Neuronal stem cell (in vitro differentiated cells): ENCODE measurements at regions not wholly inside any gene's neighbourhood (a gene's known extent, or its start where the extent isn't known, plus 50 kb on each side); places are given as distances from the start of the nearest gene placed in this dataset.

Experiments
- DNase-seq: peaks from one replicate; pipeline ENCODE4 v3.0.0-alpha.2; 2013; ENCODE audit warnings: low spot score
- H2AFZ ChIP-seq: one replicate; pipeline ENCODE4 v1.6.1; 2013; ENCODE audit warnings: mild to moderate bottlenecking, low read length, inconsistent platforms
- H2AK5ac ChIP-seq: 2 replicates; pipeline ENCODE4 v1.6.1; 2013; ENCODE audit warnings: low read depth, mild to moderate bottlenecking, inconsistent platforms, low read length, moderate library complexity, mixed read lengths
- H2BK120ac ChIP-seq: 2 replicates; pipeline ENCODE4 v1.6.1; 2013; ENCODE audit warnings: low read depth, mild to moderate bottlenecking, inconsistent platforms, low read length, moderate library complexity, mixed read lengths
- H2BK12ac ChIP-seq: one replicate; pipeline ENCODE4 v1.6.1; 2013; ENCODE audit warnings: low read length, inconsistent platforms
- H2BK15ac ChIP-seq: 2 replicates; pipeline ENCODE4 v1.6.1; 2013; ENCODE audit warnings: mild to moderate bottlenecking, low read length, inconsistent platforms, mixed read lengths
- H2BK5ac ChIP-seq: one replicate; pipeline ENCODE4 v1.6.1; 2013; ENCODE audit warnings: inconsistent platforms, mild to moderate bottlenecking, low read length, moderate library complexity
- H3K14ac ChIP-seq: one replicate; pipeline ENCODE4 v1.6.1; 2013; ENCODE audit warnings: low read length, inconsistent platforms
- H3K18ac ChIP-seq: 2 replicates; pipeline ENCODE4 v1.6.1; 2013; ENCODE audit warnings: low read length, inconsistent platforms
- H3K23ac ChIP-seq: 2 replicates; pipeline ENCODE4 v1.6.1; 2013; ENCODE audit warnings: low read depth, mild to moderate bottlenecking, mixed read lengths, low read length, inconsistent platforms; ENCODE audit not compliant: poor library complexity
- H3K27ac ChIP-seq: replicated peaks from 3 replicates; pipeline ENCODE4 v1.5.1; 2013; ENCODE audit warnings: low read length, inconsistent platforms
- H3K27me3 ChIP-seq, 3 experiments: 2 replicates each; pipeline ENCODE4 v1.6.1; 2013; ENCODE audit warnings: low read length in 3 of 3, mild to moderate bottlenecking in 2 of 3, inconsistent platforms in 1 of 3, low read depth in 1 of 3, mixed read lengths in 1 of 3, moderate library complexity in 1 of 3; ENCODE audit not compliant: control insufficient read depth in 3 of 3, insufficient read depth in 3 of 3
- H3K36me3 ChIP-seq, 2 donors: replicated peaks in 1 of 2; 2 replicates each; pipeline ENCODE4 v1.6.1; 2013; ENCODE audit warnings: low read length in 2 of 2; ENCODE audit not compliant: control insufficient read depth in 2 of 2, insufficient read depth in 2 of 2
- H3K4ac ChIP-seq: 2 replicates; pipeline ENCODE4 v1.6.1; 2013; ENCODE audit warnings: inconsistent platforms, mild to moderate bottlenecking, low read length, moderate library complexity
- H3K4me1 ChIP-seq, 2 donors: 1 replicate in 1 of 2; 2 replicates in 1 of 2; pipeline ENCODE4 v1.6.1; 2013; ENCODE audit warnings: low read length in 2 of 2, low read depth in 1 of 2; ENCODE audit not compliant: control insufficient read depth in 2 of 2, insufficient read depth in 1 of 2
- H3K4me2 ChIP-seq: one replicate; pipeline ENCODE4 v1.6.1; 2013; ENCODE audit warnings: mild to moderate bottlenecking, low read length, inconsistent platforms; ENCODE audit not compliant: insufficient read depth, poor library complexity, severe bottlenecking
- H3K4me3 ChIP-seq, 2 donors: 2 replicates each; pipeline ENCODE4 v1.5.1; 2013; ENCODE audit warnings: low read length in 2 of 2, mild to moderate bottlenecking in 2 of 2, inconsistent platforms in 1 of 2, moderate library complexity in 1 of 2
- H3K79me1 ChIP-seq: one replicate; pipeline ENCODE4 v1.6.1; 2013; ENCODE audit warnings: low read depth, mild to moderate bottlenecking, inconsistent platforms, low read length, moderate library complexity
- H3K9ac ChIP-seq: one replicate; pipeline ENCODE4 v1.6.1; 2013; ENCODE audit warnings: mild to moderate bottlenecking, low read depth, low read length, inconsistent platforms; ENCODE audit not compliant: poor library complexity
- H3K9me3 ChIP-seq, 2 donors: replicated peaks in 1 of 2; 2 replicates each; pipeline versions ENCODE3 to v1.6.1; 2013; ENCODE audit warnings: low read length in 2 of 2, mild to moderate bottlenecking in 2 of 2, inconsistent platforms in 1 of 2, low read depth in 1 of 2, mixed read lengths in 1 of 2, moderate library complexity in 1 of 2; ENCODE audit not compliant: control insufficient read depth in 2 of 2, insufficient read depth in 1 of 2
- H4K8ac ChIP-seq: one replicate; pipeline ENCODE4 v1.6.1; 2013; ENCODE audit warnings: low read depth, mild to moderate bottlenecking, inconsistent platforms, low read length, moderate library complexity
- H4K91ac ChIP-seq: one replicate; pipeline ENCODE4 v1.6.1; 2013; ENCODE audit warnings: low read length, low read depth, mild to moderate bottlenecking, inconsistent platforms; ENCODE audit not compliant: poor library complexity
- WGBS, 2 donors: extraction: QIAGEN DNeasy Blood & Tissue Kit; methylation state at CpG; one replicate each; pipeline ENCODE4 v1.1.7; 2013; ENCODE audit warnings: missing lambda C conversion rate in 2 of 2, mixed read lengths in 1 of 2; ENCODE audit not compliant: insufficient read length in 2 of 2, insufficient replicate concordance in 1 of 2; ENCODE audit errors: extremely low coverage in 2 of 2; 5-methylcytosine and 5-hydroxymethylcytosine counted together

DNA sequence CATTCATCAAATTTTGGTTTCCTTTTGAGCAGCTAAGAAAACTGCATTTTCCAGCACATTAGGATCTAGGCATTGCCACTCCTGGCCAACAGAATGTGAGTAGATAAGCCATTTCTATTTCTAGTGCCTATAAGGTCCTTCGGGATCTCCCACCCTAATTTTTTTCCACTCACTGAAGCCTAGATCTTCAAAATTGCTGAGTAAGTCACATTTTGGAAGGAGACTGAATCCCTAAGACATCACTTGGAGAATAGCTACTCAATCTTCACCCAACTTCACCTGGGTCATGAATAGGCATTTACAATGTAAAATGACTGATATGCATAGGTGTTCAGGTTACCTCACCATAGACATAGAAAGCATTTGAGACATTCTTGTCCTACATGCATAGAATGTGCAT lies 548.1 kb upstream of the GYPC start:
- no peak overlapping the region for H3K4me2 ChIP-seq
- no peaks in the 10 kb centered on the region for H3K27me3 ChIP-seq
- WGBS, 2 donors: no CpG with 5 or more reads among the region's 1 CpG

DNA sequence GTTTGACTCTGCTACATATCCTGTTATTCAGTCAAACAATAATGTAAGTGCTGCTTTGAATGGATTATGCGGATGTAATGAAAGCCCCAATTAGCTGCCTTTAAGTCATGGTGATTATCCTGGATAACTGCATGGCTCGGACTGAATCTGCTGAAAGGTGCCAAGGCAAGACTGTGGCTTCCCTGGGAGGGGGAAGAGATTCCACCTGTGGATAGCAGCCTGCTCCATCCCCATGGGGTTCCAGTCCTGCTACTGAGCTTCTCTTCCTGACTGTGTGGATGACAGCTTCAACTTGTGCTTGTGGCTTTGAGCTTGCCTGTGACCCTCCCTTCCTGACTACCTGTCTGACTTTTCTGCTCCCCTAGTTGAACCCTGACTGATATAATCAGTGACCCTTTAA lies 540.0 kb upstream of the GYPC start:
- Histone ChIP-seq H3K4ac (no peak overlapping the region), H3K4me1 (peaks cover 0 to 3% of the 10 kb centered on the region in 2 donors), H3K27ac (no peak overlapping the region), H2AK5ac (no peak overlapping the region), H3K27me3 (no peaks in the 10 kb centered on the region), H2BK120ac (no peak overlapping the region), H2AFZ (no peak overlapping the region), H3K9me3 (no peaks in the 10 kb centered on the region), H3K4me2 (no peak overlapping the region), H3K79me1 (no peaks in the 10 kb centered on the region), H3K4me3 (no peak overlapping the region), H2BK5ac (no peak overlapping the region), H2BK15ac (no peak overlapping the region), H3K14ac (no peak overlapping the region), H3K36me3 (no peaks in the 10 kb centered on the region), H4K8ac (no peak overlapping the region), H3K9ac (no peak overlapping the region), H3K23ac (no peak overlapping the region), H4K91ac (no peak overlapping the region), H2BK12ac (no peak overlapping the region), H3K18ac (no peak overlapping the region)
- no peak for DNase-seq
- WGBS, 2 donors: no CpG with 5 or more reads among the region's 2 CpGs

More for the DNA sequence above, 548.1 kb upstream of the GYPC start:
- no peak overlapping the region for H2BK5ac ChIP-seq
- H3K4me1 ChIP-seq: no peaks in the 10 kb centered on the region
- no peak overlapping the region for H3K4me3 ChIP-seq
- H3K36me3 ChIP-seq: no peaks in the 10 kb centered on the region
- H2BK15ac ChIP-seq: no peak overlapping the region
- no peak overlapping the region for H2BK120ac ChIP-seq
- no peak overlapping the region for H3K4ac ChIP-seq
- H3K9ac ChIP-seq: no peak overlapping the region
- H3K14ac ChIP-seq: no peak overlapping the region
- H2BK12ac ChIP-seq: no peak overlapping the region
- peaks cover 0 to 6% of the 10 kb centered on the region in 2 donors for H3K9me3 ChIP-seq
- no peaks in the 10 kb centered on the region for H3K79me1 ChIP-seq
- no peak overlapping the region for H4K91ac ChIP-seq
- H3K27ac ChIP-seq: no peak overlapping the region
- H3K23ac ChIP-seq: no peak overlapping the region
- DNase-seq: no peak
- no peak overlapping the region for H2AK5ac ChIP-seq
- no peak overlapping the region for H3K18ac ChIP-seq
- H2AFZ ChIP-seq: no peak overlapping the region
- H4K8ac ChIP-seq: no peak overlapping the region

DNA sequence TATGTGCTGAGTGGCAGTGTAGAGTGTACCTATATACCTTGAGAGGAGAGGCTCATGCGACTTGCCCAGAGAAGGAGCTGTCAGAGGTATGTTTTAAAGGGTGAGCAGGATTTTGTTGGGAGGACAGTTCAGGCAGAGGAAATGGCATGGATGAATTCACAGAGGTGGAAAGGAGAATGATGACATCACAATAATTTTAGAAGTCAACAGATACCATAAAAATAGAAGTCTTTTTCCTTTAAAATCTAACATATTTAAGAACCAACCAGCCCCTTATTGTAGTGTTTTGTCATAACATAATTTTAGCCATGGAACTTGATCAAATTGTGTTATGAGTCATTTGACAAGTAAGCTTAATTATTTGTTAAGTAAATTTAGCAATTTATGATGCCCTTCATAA lies 538.1 kb upstream of the GYPC start:
- Histone ChIP-seq H3K14ac (no peak overlapping the region), H3K4me1 (peaks cover 0 to 3% of the 10 kb centered on the region in 2 donors), H2AK5ac (no peak overlapping the region), H2BK12ac (no peak overlapping the region), H3K4me2 (no peak overlapping the region), H2BK15ac (no peak overlapping the region), H3K23ac (no peak overlapping the region), H3K27me3 (no peaks in the 10 kb centered on the region), H2BK120ac (no peak overlapping the region), H4K91ac (no peak overlapping the region), H3K18ac (no peak overlapping the region), H2AFZ (no peak overlapping the region), H3K9me3 (no peaks in the 10 kb centered on the region), H3K27ac (no peak overlapping the region), H3K9ac (no peak overlapping the region), H2BK5ac (no peak overlapping the region), H3K79me1 (no peaks in the 10 kb centered on the region), H3K4ac (no peak overlapping the region), H3K36me3 (no peaks in the 10 kb centered on the region), H4K8ac (no peak overlapping the region), H3K4me3 (no peak overlapping the region)
- WGBS, 2 donors: no CpG with 5 or more reads among the region's 1 CpG
- DNase-seq: no peak

DNA sequence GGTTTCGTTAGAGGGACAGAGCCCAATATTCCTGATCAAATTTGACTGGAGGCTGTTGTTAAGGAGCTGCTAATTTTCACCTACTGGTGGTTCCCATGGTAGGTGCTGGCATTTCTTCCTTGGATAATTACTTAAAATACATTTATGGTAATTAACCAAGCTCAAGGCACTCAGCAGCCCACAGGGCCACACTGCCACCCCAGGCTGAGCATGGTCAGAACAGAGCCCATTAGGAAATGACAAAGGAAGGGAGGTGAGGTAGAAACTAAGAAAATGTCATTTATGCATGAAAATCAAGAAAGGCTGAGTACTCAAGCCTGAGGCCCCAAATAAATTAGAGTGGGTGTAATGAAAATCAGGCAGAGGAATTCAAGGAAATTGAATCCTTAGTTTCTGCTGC lies 510.2 kb upstream of the GYPC start:
- Histone ChIP-seq H3K18ac (no peak overlapping the region), H3K4ac (no peak overlapping the region), H2BK15ac (no peak overlapping the region), H3K27ac (no peak overlapping the region), H4K91ac (no peak overlapping the region), H3K4me1 (no peaks in the 10 kb centered on the region), H3K4me2 (no peak overlapping the region), H3K36me3 (no peaks in the 10 kb centered on the region), H3K14ac (no peak overlapping the region), H3K27me3 (no peaks in the 10 kb centered on the region), H2AK5ac (no peak overlapping the region), H4K8ac (no peak overlapping the region), H2BK12ac (no peak overlapping the region), H3K4me3 (no peak overlapping the region), H3K9ac (no peak overlapping the region), H3K79me1 (no peaks in the 10 kb centered on the region), H3K23ac (no peak overlapping the region), H2BK120ac (no peak overlapping the region), H2BK5ac (no peak overlapping the region), H2AFZ (no peak overlapping the region), H3K9me3 (no peaks in the 10 kb centered on the region)
- no CpG with 5 or more reads among the region's 1 CpG for WGBS, 2 donors
- DNase-seq: no peak
